Epidermal melanocyte (primary cell): ENCODE measurements at regions not wholly inside any gene's neighbourhood (a gene's known extent, or its start where the extent isn't known, plus 50 kb on each side); places are given as distances from the start of the nearest gene placed in this dataset.

Experiments
- DNase-seq: peaks from one replicate; pipeline ENCODE4 v3.0.0; 2011; ENCODE audit warnings: low spot score; ENCODE audit not compliant: insufficient read length

DNA sequence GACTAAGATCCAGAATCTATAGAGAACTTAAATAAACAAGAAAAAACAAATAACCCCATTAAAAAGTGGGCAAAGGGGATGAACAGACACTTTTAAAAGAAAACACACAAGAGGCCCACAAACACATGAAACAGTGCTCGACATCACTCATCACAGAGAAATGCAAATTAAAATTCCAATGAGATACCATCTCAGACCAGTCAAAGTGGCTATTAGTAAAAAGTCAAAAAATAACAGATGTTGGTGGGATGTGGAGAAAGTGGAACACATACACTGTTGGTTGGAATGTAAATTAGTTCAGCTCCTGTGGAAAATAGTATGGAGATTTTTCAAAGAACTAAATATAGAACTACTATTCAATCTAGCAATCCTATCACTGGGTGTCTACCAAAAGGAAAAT lies 143.1 kb downstream of the IFI44 start:
- DNase-seq = no peak

DNA sequence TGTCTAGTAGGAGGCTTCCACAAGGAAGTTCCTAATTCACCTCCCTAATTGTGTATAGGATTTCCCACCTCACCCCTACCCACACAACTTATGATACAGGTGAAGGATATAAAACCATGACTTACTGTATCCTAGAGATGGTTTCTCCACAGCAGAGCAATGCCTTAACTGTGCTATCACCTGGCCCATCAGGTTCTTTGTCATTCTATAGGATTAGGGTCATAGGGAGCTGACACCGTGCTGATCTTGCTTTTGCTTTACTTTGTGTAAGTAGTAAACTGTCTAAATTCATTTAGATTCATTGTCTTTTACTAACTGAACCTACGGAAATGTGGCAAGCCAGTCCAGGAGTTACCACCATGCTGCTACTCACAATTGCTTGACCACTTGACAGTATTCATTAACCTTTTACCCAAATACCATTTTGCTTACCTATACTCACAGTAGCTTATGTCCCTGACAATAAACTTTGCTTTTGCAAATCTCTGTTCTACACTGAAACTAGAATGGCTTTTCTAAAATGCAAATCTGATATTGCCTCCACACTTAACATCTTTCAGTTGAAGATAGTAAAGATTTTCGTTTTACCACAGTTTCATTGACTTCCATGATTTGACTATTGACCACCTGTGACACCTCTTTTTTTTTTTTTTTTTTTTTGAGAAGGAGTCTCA lies 147.6 kb downstream of the IFI44 start:
- no peak for DNase-seq

DNA sequence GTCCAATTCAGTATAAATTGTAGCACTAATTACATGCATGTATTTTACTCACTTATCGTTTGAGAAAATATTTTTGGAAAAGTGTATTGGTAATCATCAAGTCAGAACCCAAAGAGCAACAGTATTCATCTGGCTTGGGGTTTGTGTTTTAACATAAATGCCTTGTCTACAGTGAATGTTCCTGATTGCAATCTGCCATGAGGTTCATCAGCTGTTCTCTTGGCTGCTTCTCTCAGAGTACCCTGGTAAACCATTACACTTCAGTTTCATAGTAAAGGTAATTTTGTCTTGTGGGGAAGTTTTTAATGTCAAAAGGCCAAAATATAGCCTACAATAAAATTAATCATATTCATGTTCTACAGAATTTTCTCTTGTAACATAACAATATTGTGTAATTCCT lies 150.3 kb downstream of the IFI44 start:
- DNase-seq = no peak

DNA sequence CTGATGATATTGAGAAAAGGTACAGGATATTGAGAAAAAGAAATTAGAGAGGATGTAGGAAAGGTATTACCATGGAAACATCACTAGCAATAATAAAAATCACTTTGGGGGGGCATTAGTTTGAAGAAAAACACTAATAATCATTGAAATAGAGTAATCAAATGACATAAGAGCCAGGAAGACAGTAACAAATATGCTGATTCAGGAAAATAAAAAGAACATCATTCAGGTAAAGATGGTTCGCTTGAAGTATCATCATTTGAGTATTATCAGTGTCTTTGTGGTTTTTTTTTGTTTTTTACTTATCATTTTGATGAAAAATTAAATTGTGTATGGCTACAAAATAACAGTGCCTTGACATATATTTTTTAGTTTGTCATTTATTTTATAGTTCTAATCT lies 164.5 kb downstream of the IFI44 start:
- no peak for DNase-seq

DNA sequence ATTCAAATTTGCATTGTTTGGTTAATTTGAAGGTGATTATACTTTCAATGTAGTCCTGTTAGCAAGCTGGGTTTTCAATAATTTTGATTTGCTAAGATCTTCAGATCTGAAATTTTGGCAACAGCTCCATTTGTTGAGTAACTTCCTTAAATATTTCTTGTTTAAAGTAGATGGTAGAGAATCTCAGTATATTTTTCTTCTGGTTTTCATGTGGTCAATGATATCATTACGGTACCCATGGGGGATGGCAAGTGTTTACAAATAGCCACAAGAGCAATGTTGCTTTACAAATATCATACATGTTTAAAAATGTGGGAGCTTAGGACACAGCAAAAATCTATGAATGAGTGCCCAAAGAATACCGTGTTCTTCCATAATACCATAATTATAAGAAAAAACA lies 175.9 kb downstream of the IFI44 start:
- DNase-seq = no peak

DNA sequence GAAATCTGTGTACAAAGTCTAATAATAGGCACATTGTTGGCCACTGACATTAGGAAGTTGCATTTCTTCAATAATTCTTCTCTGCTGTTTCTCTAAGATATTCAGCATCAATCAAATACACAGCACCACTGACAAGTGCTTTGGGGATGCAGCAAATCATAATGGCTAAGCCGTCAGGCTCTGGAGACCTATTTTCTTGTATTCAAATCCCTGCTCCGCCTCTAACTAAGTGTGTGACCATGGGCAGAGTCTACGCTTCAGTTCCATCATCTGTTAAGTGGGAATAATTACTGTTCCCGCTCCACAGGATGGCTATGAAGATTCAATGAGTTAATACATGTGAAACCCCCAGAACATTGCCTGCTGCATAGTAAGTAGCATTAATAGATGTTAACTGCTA lies 176.9 kb downstream of the ADGRL4 start:
- no peak for DNase-seq

DNA sequence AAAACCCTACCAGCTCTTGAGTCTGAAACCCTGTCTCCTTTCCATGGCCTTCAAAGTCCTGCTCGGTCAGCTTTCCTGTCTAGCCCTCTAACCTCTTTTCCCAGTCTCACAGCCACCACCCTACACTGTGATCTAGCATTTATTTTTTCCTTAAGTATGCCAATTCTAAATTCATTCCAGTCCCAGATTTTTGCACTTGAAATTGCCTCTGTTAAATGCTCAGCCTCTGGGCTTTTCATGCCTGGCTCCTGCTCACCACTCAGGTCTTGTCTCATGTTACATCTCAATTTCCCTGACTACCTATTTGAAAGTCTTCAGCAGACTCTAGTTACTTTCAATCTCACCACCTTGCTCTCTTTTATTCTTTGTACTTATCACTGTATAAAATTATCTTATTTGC lies 176.2 kb downstream of the ADGRL4 start:
- DNase-seq = no peak

DNA sequence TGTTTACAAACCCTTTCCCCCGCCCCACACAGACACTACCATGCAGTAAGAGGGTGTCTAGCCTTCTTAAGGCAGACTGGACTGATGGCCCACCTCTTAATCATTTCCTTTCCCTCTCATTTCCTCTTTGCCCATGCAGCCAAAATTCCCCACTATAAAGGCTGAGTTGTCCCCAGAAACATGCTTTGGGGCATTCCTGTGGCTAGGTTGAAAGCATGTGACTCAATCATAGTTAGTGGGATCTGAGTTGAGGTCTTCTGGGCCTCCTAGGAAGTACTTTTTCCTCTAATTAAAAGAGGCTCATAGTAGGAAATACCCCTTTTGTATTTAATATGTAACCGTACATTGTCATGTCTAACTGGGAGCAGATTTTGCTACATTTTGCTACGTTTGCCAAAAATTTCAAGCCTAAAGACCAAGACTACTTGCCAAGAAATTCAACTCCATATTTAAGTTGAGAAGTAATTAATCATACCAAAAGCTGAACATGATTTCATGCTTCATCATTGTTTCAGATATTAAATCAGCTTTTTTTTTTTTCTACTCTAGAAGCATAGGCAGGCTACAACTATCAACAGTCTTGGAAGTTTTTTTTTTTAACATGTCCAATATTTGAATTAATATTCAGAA lies 174.7 kb downstream of the ADGRL4 start:
- DNase-seq = peak; percentile 46

DNA sequence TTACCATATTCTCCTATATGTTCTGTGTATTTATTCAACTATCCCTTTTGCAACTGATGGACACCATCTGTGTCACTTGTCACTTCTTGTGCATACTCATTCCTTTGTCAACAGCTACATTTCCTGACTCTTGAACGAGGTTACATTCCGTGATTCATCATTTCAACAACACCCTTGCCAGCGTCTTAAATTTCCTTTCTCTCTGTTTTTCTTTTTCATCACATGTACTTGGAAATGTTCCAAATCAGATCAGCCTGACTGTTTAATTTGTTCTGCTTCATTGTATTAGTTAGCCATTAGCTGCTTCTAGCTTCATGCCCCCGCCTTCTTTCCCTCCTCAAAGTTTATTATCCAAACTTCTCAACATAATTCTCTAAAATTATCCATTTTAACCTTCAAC lies 173.0 kb downstream of the ADGRL4 start:
- DNase-seq = no peak

DNA sequence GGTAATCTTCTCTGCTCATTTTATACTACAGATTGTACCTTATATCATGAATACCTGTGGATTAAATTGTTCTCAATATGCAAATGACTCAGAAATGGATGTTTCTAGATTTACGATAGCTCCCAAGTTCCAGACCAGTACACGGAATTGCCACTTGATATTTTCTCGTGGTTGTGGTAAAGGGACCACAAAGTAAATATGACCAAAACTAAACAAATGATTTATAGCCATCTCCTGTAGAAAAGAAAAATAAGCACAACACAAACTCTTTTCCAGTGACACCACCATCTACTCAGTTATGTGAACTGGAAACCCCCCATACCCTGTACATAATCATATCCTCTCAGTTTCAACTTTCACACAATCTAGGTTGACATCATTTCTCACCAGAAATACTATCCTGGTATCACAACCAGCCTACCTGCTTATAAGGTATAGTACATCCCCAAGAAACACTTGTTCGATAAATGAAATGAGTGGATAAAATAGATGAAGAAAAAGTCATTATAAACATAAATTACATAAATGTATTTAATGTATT lies 172.3 kb downstream of the ADGRL4 start:
- DNase-seq = no peak

DNA sequence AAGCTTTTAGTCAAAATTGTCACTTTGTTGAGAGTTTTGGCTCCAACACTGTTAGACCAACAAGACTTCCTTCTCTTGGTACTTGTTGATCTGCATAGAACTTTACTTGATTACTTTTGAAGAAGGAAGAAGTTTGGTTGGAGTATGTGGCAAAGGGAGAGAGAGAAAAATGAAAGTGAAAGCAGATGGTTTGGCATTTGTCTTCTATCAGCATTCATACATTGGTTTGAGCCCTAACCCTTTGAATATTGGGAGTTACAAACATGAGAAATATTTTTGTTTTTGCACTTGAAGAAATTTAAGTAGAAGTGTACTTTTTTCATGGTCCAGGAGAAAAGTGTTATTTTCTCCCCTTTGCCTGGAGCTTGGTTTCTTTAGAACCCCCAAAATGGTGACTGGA lies 169.8 kb downstream of the ADGRL4 start:
- no peak for DNase-seq

DNA sequence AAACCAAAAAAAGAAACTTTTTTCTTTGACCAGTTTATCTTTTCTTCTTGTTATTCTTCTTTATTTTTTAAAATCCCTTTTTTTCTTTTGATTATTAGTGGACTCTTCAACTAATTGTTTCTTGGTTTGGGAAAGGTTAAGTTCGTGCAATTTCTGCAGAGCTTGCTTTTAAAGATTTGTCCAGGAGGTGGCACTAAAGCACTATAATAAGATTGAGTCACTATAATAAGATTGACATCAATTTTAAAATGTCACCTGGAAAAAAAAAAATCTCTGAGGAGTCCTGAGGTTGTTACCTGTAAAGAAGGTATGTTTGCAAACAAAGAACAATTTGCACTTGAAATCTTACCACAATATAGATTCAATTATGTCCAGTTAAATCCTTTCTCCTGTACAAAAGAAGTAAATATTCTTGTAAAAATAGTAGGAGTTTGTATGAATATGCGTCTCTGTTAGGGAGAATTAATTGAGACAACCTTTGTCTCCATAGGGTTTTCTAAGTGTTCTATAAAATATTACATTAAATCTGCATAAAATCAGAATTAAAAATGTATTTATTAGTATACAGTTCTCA lies 166.7 kb downstream of the ADGRL4 start:
- no peak for DNase-seq
